Motor neuron (in vitro differentiated cells): ENCODE measurements at regions not wholly inside any gene's neighbourhood (a gene's known extent, or its start where the extent isn't known, plus 50 kb on each side); places are given as distances from the start of the nearest gene placed in this dataset.
"Not testable (repeated sequence)": the region's sequence is repeated elsewhere in the genome, so short reads cannot be mapped to it uniquely, and the experiment has no call there.

Source experiments
- ATAC-seq, 8 experiments: fragments of 200-7000 bp; cut with Tn5 transposase; replicated peaks in 6 of 8; 2 replicates each; pipeline ENCODE4 v1.8.0; 2021; ENCODE audit warnings: mild to moderate bottlenecking in 8 of 8, moderate library complexity in 8 of 8
- H3K27ac ChIP-seq, 2 donors: fragments of 250-450 bp; sonication (Bioruptor Pico); 2 replicates each; pipeline ENCODE4 v1.9.0; 2021; ENCODE audit warnings: antibody characterized with exemption in 2 of 2, mild to moderate bottlenecking in 2 of 2, moderate library complexity in 1 of 2
- H3K4me1 ChIP-seq, 2 donors: fragments of 250-450 bp; sonication (Bioruptor Pico); replicated peaks in 1 of 2; 2 replicates each; pipeline ENCODE4 v1.6.1; 2021; ENCODE audit warnings: antibody characterized with exemption in 2 of 2, mild to moderate bottlenecking in 2 of 2, moderate library complexity in 1 of 2
- H3K4me3 ChIP-seq, 5 donors: fragments of 250-450 bp; sonication (Bioruptor Pico); 2 replicates each; pipeline ENCODE4 v1.9.0; 2021; ENCODE audit warnings: antibody characterized with exemption in 5 of 5, mild to moderate bottlenecking in 5 of 5, moderate library complexity in 4 of 5
- WGBS, 10 experiments: fragments of 450-650 bp; shearing (Covaris generic); methylation state at CpG; one replicate each; pipeline ENCODE4 v1.0.0; 2022; 5-methylcytosine and 5-hydroxymethylcytosine counted together
- in situ Hi-C, 9 experiments: fragments of 400-800 bp; cut with MboI; loops; one replicate each; pipeline ENCODE4 v1.15.0; 2021; ENCODE audit warnings: low sequenced_read_pairs in 9 of 9, low pct_unique_long_range_greater_than_20kb in 2 of 9; ENCODE audit not compliant: unreplicated experiment in 9 of 9

GRCh38 chr2:35986871-35987270 lies 368.7 kb upstream of the CRIM1 start:
- H3K4me3 ChIP-seq, result no peak overlapping the region
- WGBS, 10 experiments, result 80% methylated on average over 1 of the region's 2 CpGs; no CpG with 5 or more reads in 9 of the 10 experiments
- in situ Hi-C loops, result no loop called here
- ATAC-seq, result no peak
- peaks cover 0 to 3% of the 10 kb centered on the region in 2 donors for H3K4me1 ChIP-seq
- no peak overlapping the region for H3K27ac ChIP-seq

DNA sequence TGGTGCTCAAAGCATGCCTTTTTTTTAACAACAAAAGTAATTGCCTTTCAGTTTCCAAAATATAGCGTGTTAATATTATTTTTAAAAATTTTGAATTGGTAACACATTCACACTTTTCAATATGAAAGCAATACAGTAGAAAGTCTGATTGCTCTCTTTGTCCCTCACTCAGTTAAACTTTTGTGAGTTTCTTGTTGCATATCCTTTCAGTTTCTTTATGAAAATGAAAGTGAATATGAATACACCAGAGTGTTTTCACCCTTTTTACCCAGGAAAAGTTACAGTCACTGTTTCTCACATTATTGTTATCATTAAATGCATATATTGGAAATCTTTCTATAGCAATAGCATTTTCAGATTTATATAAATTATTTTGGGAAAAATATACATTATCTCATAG lies 377.4 kb upstream of the CRIM1 start:
- ATAC-seq, result no peak
- Histone ChIP-seq H3K4me3 (no peak overlapping the region), H3K27ac (no peak overlapping the region), H3K4me1 (no peaks in the 10 kb centered on the region)
- in situ Hi-C loops, result no loop called here
- WGBS, 10 experiments, result 0 to 100% (median 82%) methylated on average over 1 of the region's 1 CpG; no CpG with 5 or more reads in 1 of the 10 experiments

GRCh38 chr2:35976611-35977010 lies 379.0 kb upstream of the CRIM1 start:
- 11 to 100% (median 91%) methylated on average over 3 to 5 of the region's 5 CpGs for WGBS, 10 experiments
- ATAC-seq, result no peak
- in situ Hi-C loops, result no loop called here
- Histone ChIP-seq H3K4me3 (no peak overlapping the region), H3K27ac (no peak overlapping the region), H3K4me1 (no peaks in the 10 kb centered on the region)

DNA sequence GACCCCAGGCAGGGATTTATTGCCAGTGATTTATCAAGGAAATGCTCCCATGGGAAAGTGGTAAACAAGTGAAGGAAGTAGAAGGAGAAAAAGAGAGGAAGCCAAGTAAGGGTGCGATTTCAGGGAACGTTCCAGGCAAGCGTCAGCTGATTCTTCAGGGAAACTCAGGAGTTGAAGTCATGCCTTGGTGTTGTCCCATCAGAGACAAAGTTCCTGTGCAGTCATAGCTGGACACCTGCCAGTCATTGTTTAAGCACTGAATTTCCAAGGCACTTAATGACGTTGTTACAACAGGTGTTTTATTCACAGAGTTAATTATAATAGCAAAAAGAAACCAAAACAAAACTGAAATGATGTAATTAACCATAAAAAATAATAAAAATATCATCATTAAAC lies 381.8 kb upstream of the CRIM1 start:
- in situ Hi-C loops, result no loop called here
- Histone ChIP-seq H3K27ac (no peak overlapping the region), H3K4me3 (no peak overlapping the region), H3K4me1 (no peaks in the 10 kb centered on the region)
- no peak for ATAC-seq
- WGBS, 10 experiments, result 0 to 100% (median 77%) methylated on average over 1 to 4 of the region's 4 CpGs

- in situ Hi-C loops, result no loop called here
- Histone ChIP-seq H3K4me1 (no peaks in the 10 kb centered on the region), H3K27ac (no peak overlapping the region), H3K4me3 (no peak overlapping the region)
- ATAC-seq, result peak; percentile 52 to 82 (median 59)
- 0 to 31% (median 11%) methylated on average over 1 of the region's 1 CpG; no CpG with 5 or more reads in 3 of the 10 experiments for WGBS, 10 experiments
Observed at GRCh38 chr2:35973132-35973736, 382.3 kb upstream of the CRIM1 start.

GRCh38 chr2:35963824-35964223 lies 391.8 kb upstream of the CRIM1 start:
- WGBS, 10 experiments, result 31 to 84% (median 48%) methylated on average over 2 to 3 of the region's 3 CpGs; no CpG with 5 or more reads in 2 of the 10 experiments
- Histone ChIP-seq H3K4me1 (peaks cover 8 to 22% of the 10 kb centered on the region in 2 donors), H3K4me3 (no peak overlapping the region), H3K27ac (peak overlapping the region in 1 of 2 donors; percentile 2)
- in situ Hi-C loops, result no loop called here
- peak in 5 of 8 experiments; percentile 7 to 64 (median 19) for ATAC-seq

GRCh38 chr2:35963357-35963756 lies 392.2 kb upstream of the CRIM1 start:
- in situ Hi-C loops, result no loop called here
- WGBS, 10 experiments, result 0 to 88% (median 48%) methylated on average over 1 to 2 of the region's 2 CpGs
- ATAC-seq, result peak in 5 of 8 experiments; percentile 40 to 82 (median 59)
- peaks cover 8 to 22% of the 10 kb centered on the region in 2 donors for H3K4me1 ChIP-seq
- H3K27ac ChIP-seq, result no peak overlapping the region
- H3K4me3 ChIP-seq, result no peak overlapping the region

DNA sequence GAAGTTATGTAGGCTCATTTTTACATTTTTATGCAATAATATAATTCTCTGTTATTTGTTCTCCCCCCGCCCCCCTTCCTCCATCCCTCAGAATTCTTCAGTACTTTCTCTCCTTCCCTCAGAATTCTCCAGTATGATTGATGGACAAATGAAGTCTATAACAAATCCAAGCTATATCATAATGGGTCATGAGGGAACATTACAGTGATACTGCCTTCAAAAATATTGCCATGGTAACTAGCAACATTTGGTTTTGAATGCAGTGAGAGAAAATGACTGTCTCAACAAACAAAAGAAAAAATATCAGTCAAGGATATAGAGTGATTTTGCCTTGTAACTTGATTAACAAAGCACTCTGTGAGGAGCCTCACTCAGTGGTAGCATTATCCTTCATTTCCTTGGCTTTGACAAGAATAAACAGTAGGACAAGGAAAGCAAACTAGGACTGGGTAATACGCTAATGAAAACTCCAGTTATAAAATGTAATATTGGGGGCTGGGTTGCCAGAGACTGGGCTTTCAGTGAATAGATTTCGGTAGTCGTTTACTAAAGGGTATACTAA lies 392.9 kb upstream of the CRIM1 start:
- Histone ChIP-seq H3K4me1 (peaks cover 8 to 22% of the 10 kb centered on the region in 2 donors), H3K4me3 (no peak overlapping the region), H3K27ac (no peak overlapping the region)
- peak in 4 of 8 experiments; percentile 36 to 80 (median 50) for ATAC-seq
- in situ Hi-C loops, result no loop called here
- 26 to 100% (median 81%) methylated on average over 1 to 4 of the region's 4 CpGs; no CpG with 5 or more reads in 1 of the 10 experiments for WGBS, 10 experiments

DNA sequence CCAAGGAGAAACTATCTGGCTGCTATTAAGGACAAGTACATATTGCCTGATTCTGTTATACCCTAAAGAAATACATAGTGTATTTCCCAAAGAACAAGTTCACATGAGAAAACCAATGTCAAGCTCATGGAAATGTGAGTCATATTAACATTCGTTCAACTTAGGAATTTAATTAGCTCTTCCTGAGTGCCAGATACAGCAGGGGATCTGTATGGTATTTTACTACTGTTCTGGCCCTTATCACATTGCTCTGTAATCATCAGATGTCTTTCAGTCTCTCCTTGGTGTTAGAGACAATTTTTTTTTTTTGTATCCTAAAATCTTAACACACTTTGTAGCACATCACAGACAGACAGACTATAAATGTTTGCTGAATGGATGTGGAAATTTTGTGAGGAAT lies 395.0 kb upstream of the CRIM1 start:
- no peak overlapping the region for H3K4me3 ChIP-seq
- no peak for ATAC-seq
- H3K27ac ChIP-seq, result no peak overlapping the region
- in situ Hi-C loops, result no loop called here
- peaks cover 8 to 22% of the 10 kb centered on the region in 2 donors for H3K4me1 ChIP-seq
- 0 to 100% (median 83%) methylated on average over 1 of the region's 1 CpG; no CpG with 5 or more reads in 1 of the 10 experiments for WGBS, 10 experiments

- H3K4me3 ChIP-seq, H3K27ac ChIP-seq, ATAC-seq, H3K4me1 ChIP-seq, in situ Hi-C loops: not testable (repeated sequence)
- WGBS, 10 experiments, result 85 to 100% (median 95%) methylated on average over 1 to 9 of the region's 10 CpGs; no CpG with 5 or more reads in 4 of the 10 experiments
Observed at GRCh38 chr2:35957053-35957452, 398.5 kb upstream of the CRIM1 start.

DNA sequence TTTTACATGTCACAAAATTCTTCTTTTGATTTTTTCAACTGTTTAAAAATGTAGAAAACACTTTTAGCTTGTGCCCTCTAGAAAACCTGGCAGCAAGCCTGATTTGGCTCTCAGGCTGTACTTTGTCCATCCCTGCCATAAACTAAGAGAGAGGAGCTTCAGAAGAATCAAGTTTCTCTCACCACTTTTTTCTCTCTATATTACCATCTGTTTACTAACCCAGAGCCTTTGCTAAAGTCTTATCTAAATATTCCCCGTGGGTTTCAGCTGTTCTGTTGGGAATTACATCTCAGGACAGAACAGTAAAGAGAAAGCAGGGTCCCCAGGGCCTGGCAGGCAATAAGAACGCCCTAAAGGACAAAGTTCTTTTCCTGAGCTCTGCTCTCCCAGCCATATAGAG lies 409.1 kb upstream of the CRIM1 start:
- no peaks in the 10 kb centered on the region for H3K4me1 ChIP-seq
- 0 to 86% (median 10%) methylated on average over 1 to 2 of the region's 2 CpGs; no CpG with 5 or more reads in 2 of the 10 experiments for whole genome bisulfite sequencing, 10 experiments
- in situ Hi-C loops, result no loop called here
- H3K27ac ChIP-seq, result no peak overlapping the region
- no peak overlapping the region for H3K4me3 ChIP-seq
- no peak for ATAC-seq

- WGBS, 10 experiments, result 0 to 100% (median 95%) methylated on average over 1 to 4 of the region's 4 CpGs
- in situ Hi-C loops, result no loop called here
- H3K4me1 ChIP-seq, result peaks cover 5 to 6% of the 10 kb centered on the region in 2 donors
- H3K27ac ChIP-seq, result no peak overlapping the region
- no peak overlapping the region for H3K4me3 ChIP-seq
- no peak for ATAC-seq
Observed at GRCh38 chr2:35938838-35939237, 416.7 kb upstream of the CRIM1 start.

GRCh38 chr2:35933031-35933430 lies 422.5 kb upstream of the CRIM1 start:
- in situ Hi-C loops, result no loop called here
- no peak overlapping the region for H3K27ac ChIP-seq
- H3K4me1 ChIP-seq, result peaks cover 6 to 18% of the 10 kb centered on the region in 2 donors
- no peak for ATAC-seq
- no peak overlapping the region for H3K4me3 ChIP-seq
- 0 to 100% (median 82%) methylated on average over 1 of the region's 1 CpG; no CpG with 5 or more reads in 6 of the 10 experiments for WGBS, 10 experiments
